CD4-positive, CD25-positive, alpha-beta regulatory T cell (primary cell): ENCODE measurements at regions not wholly inside any gene's neighbourhood (a gene's known extent, or its start where the extent isn't known, plus 50 kb on each side); places are given as distances from the start of the nearest gene placed in this dataset.
"Not testable (repeated sequence)": the region's sequence is repeated elsewhere in the genome, so short reads cannot be mapped to it uniquely, and the experiment has no call there.

Source experiments
- ATAC-seq, 2 donors: fragments of 150-1000 bp; cut with Tn5 transposase; one replicate each; pipeline ENCODE4 v1.10.0; 2021; ENCODE audit warnings: low read depth in 2 of 2, moderate number of reproducible peaks in 2 of 2, moderate library complexity in 1 of 2
- DNase-seq, 3 donors: peaks; one replicate each; pipeline versions ENCODE4 v3.0.0 to v3.0.0-alpha.2; 2012 to 2022; ENCODE audit warnings: mixed read lengths in 1 of 3
- H3K27ac ChIP-seq: one replicate; pipeline ENCODE4 v1.7.0; 2013; ENCODE audit warnings: mild to moderate bottlenecking, low read length; ENCODE audit not compliant: insufficient read depth, poor library complexity, severe bottlenecking
- H3K27me3 ChIP-seq: one replicate; pipeline ENCODE4 v1.7.0; 2013; ENCODE audit warnings: low read length; ENCODE audit not compliant: control insufficient read depth, insufficient read depth
- H3K36me3 ChIP-seq: one replicate; pipeline ENCODE4 v1.7.0; 2013; ENCODE audit warnings: mild to moderate bottlenecking, low read length, moderate library complexity; ENCODE audit not compliant: control insufficient read depth, insufficient read depth
- H3K4me1 ChIP-seq: 2 replicates; pipeline ENCODE4 v1.7.0; 2013; ENCODE audit warnings: mild to moderate bottlenecking, low read length; ENCODE audit not compliant: insufficient read depth, control insufficient read depth, poor library complexity, severe bottlenecking
- H3K4me3 ChIP-seq: one replicate; pipeline ENCODE4 v1.7.0; 2013; ENCODE audit warnings: low read depth, mild to moderate bottlenecking, low read length, moderate library complexity
- H3K9me3 ChIP-seq, 2 experiments: 1 replicate in 1 of 2; 2 replicates in 1 of 2; pipeline ENCODE4 v1.7.0; 2013; ENCODE audit warnings: low read length in 2 of 2, mild to moderate bottlenecking in 1 of 2, moderate library complexity in 1 of 2; ENCODE audit not compliant: control insufficient read depth in 2 of 2
- H3K27ac Mint-ChIP-seq, 3 donors: one replicate each; pipeline ENCODE4 v1.8.0; 2020 to 2022; ENCODE audit warnings: mild to moderate bottlenecking in 3 of 3, mixed read lengths in 3 of 3, moderate library complexity in 2 of 3
- H3K27me3 Mint-ChIP-seq: one replicate; pipeline ENCODE4 v1.8.0; 2022; ENCODE audit warnings: mild to moderate bottlenecking, mixed read lengths
- H3K36me3 Mint-ChIP-seq: one replicate; pipeline ENCODE4 v1.8.0; 2020; ENCODE audit warnings: mixed read lengths
- H3K4me1 Mint-ChIP-seq, 4 donors: one replicate each; pipeline ENCODE4 v1.8.0; 2020 to 2022; ENCODE audit warnings: mixed read lengths in 4 of 4, mild to moderate bottlenecking in 1 of 4
- H3K4me3 Mint-ChIP-seq, 4 donors: one replicate each; pipeline ENCODE4 v1.8.0; 2020 to 2022; ENCODE audit warnings: mild to moderate bottlenecking in 4 of 4, mixed read lengths in 4 of 4, moderate library complexity in 3 of 4
- H3K9me3 Mint-ChIP-seq, 7 donors: one replicate each; pipeline ENCODE4 v1.8.0; 2020 to 2022; ENCODE audit warnings: mixed read lengths in 7 of 7, mild to moderate bottlenecking in 3 of 7, moderate library complexity in 2 of 7

- no peak overlapping the region for H3K4me3 Mint-ChIP-seq
These were observed 101.5 kb upstream of the RAI14 start for GRCh38 chr5:34554641-34555040.

GRCh38 chr5:34555699-34556508, 100.2 kb upstream of the RAI14 start:
- ATAC-seq (no peak), DNase-seq (no peak)
- Histone ChIP-seq H3K27ac (no peak overlapping the region), H3K4me3 (no peak overlapping the region), H3K36me3 (no peaks in the 10 kb centered on the region), H3K27me3 (no peaks in the 10 kb centered on the region), H3K4me1 (no peaks in the 10 kb centered on the region), H3K9me3 (no peaks in the 10 kb centered on the region)
- no peaks in the 10 kb centered on the region for H3K4me1 Mint-ChIP-seq
- peaks cover 5% of the 10 kb centered on the region for H3K27me3 Mint-ChIP-seq
- H3K4me3 Mint-ChIP-seq: no peak overlapping the region
- H3K36me3 Mint-ChIP-seq: no peaks in the 10 kb centered on the region
- H3K27ac Mint-ChIP-seq: no peak overlapping the region
- H3K9me3 Mint-ChIP-seq: no peaks in the 10 kb centered on the region

More at GRCh38 chr5:34554641-34555040, 101.5 kb upstream of the RAI14 start:
- H3K27me3 Mint-ChIP-seq: peaks cover 5% of the 10 kb centered on the region
- H3K9me3 Mint-ChIP-seq: no peaks in the 10 kb centered on the region
- no peak overlapping the region for H3K27ac Mint-ChIP-seq
- H3K9me3 ChIP-seq: no peaks in the 10 kb centered on the region
- H3K36me3 Mint-ChIP-seq: no peaks in the 10 kb centered on the region
- no peaks in the 10 kb centered on the region for H3K4me1 Mint-ChIP-seq
- no peak overlapping the region for H3K27ac ChIP-seq
- H3K36me3 ChIP-seq: no peaks in the 10 kb centered on the region
- no peak overlapping the region for H3K4me3 ChIP-seq
- no peak for ATAC-seq
- no peaks in the 10 kb centered on the region for H3K27me3 ChIP-seq
- no peak for DNase-seq
- H3K4me1 ChIP-seq: no peaks in the 10 kb centered on the region

GRCh38 chr5:34556509-34556782, 99.7 kb upstream of the RAI14 start:
- Histone ChIP-seq H3K27me3 (no peaks in the 10 kb centered on the region), H3K4me1 (no peaks in the 10 kb centered on the region), H3K36me3 (no peaks in the 10 kb centered on the region), H3K27ac (no peak overlapping the region), H3K9me3 (no peaks in the 10 kb centered on the region), H3K4me3 (no peak overlapping the region)
- DNase-seq (no peak), ATAC-seq (no peak)
- Mint-ChIP-seq H3K4me3 (no peak overlapping the region), H3K36me3 (no peaks in the 10 kb centered on the region), H3K27ac (no peak overlapping the region), H3K4me1 (no peaks in the 10 kb centered on the region), H3K9me3 (no peaks in the 10 kb centered on the region), H3K27me3 (peaks cover 5% of the 10 kb centered on the region)

- not testable (repeated sequence) for H3K4me3 Mint-ChIP-seq, H3K27ac Mint-ChIP-seq, H3K4me3 ChIP-seq, H3K9me3 ChIP-seq, H3K36me3 ChIP-seq, H3K4me1 Mint-ChIP-seq, H3K27ac ChIP-seq, H3K36me3 Mint-ChIP-seq, H3K27me3 ChIP-seq, ATAC-seq, H3K4me1 ChIP-seq, H3K27me3 Mint-ChIP-seq, DNase-seq, H3K9me3 Mint-ChIP-seq
These were observed 94.5 kb upstream of the RAI14 start for GRCh38 chr5:34561581-34561980.

- H3K36me3 ChIP-seq: no peaks in the 10 kb centered on the region
- no peak overlapping the region for H3K27ac ChIP-seq
- Mint-ChIP-seq H3K4me1 (no peaks in the 10 kb centered on the region), H3K36me3 (no peaks in the 10 kb centered on the region), H3K27me3 (peaks cover 5% of the 10 kb centered on the region), H3K4me3 (no peak overlapping the region), H3K9me3 (no peaks in the 10 kb centered on the region), H3K27ac (no peak overlapping the region)
- DNase-seq (no peak), ATAC-seq (no peak)
- H3K4me3 ChIP-seq: no peak overlapping the region
- H3K9me3 ChIP-seq: no peaks in the 10 kb centered on the region
- H3K27me3 ChIP-seq: no peaks in the 10 kb centered on the region
- no peaks in the 10 kb centered on the region for H3K4me1 ChIP-seq
These were observed 93.3 kb upstream of the RAI14 start for GRCh38 chr5:34562791-34563190.

GRCh38 chr5:34563269-34563668, 92.9 kb upstream of the RAI14 start:
- Histone ChIP-seq H3K4me1 (no peaks in the 10 kb centered on the region), H3K4me3 (no peak overlapping the region), H3K36me3 (no peaks in the 10 kb centered on the region), H3K27ac (no peak overlapping the region), H3K27me3 (no peaks in the 10 kb centered on the region), H3K9me3 (no peaks in the 10 kb centered on the region)
- DNase-seq: no peak
- H3K4me1 Mint-ChIP-seq: no peaks in the 10 kb centered on the region
- H3K4me3 Mint-ChIP-seq: no peak overlapping the region
- no peak for ATAC-seq
- H3K27me3 Mint-ChIP-seq: peaks cover under 1% of the 10 kb centered on the region
- no peaks in the 10 kb centered on the region for H3K36me3 Mint-ChIP-seq
- peak overlapping the region in 1 of 3 donors; percentile 21 for H3K27ac Mint-ChIP-seq
- H3K9me3 Mint-ChIP-seq: peaks cover 0 to 2% (median 0%) of the 10 kb centered on the region in 7 donors

GRCh38 chr5:34563931-34564709, 92.0 kb upstream of the RAI14 start:
- Mint-ChIP-seq H3K27ac (no peak overlapping the region), H3K9me3 (peaks cover 0 to 5% (median 0%) of the 10 kb centered on the region in 7 donors), H3K4me1 (no peaks in the 10 kb centered on the region), H3K36me3 (no peaks in the 10 kb centered on the region), H3K27me3 (peaks cover 6% of the 10 kb centered on the region), H3K4me3 (peak overlapping the region in 1 of 4 donors; percentile 66)
- H3K27ac ChIP-seq: no peak overlapping the region
- no peak for ATAC-seq
- H3K36me3 ChIP-seq: no peaks in the 10 kb centered on the region
- H3K4me3 ChIP-seq: no peak overlapping the region
- DNase-seq: no peak
- H3K27me3 ChIP-seq: no peaks in the 10 kb centered on the region
- H3K9me3 ChIP-seq: no peaks in the 10 kb centered on the region
- H3K4me1 ChIP-seq: no peaks in the 10 kb centered on the region
